H1 (cell line): ENCODE measurements at regions not wholly inside any gene's neighbourhood (a gene's known extent, or its start where the extent isn't known, plus 50 kb on each side); places are given as distances from the start of the nearest gene placed in this dataset.

Experiments used
- EGR1 ChIP-seq: IDR thresholded peaks from 2 replicates; pipeline ENCODE4 v1.6.1; 2011; ENCODE audit warnings: low read depth, low read length, borderline replicate concordance
- JUN ChIP-seq: IDR thresholded peaks from 2 replicates; pipeline ENCODE4 v1.6.1; 2011; ENCODE audit warnings: low read depth, mild to moderate bottlenecking, improper control_type of control experiment, low read length
- KDM4A ChIP-seq: IDR thresholded peaks from one replicate; pipeline ENCODE4 v1.7.1; 2012; ENCODE audit warnings: low read depth, mild to moderate bottlenecking, moderate library complexity, low read length, inconsistent platforms; ENCODE audit not compliant: severe bottlenecking
- NANOG ChIP-seq: IDR thresholded peaks from 2 replicates; pipeline ENCODE4 v1.6.1; 2011; ENCODE audit warnings: low read length, low read depth, mild to moderate bottlenecking, inconsistent platforms; ENCODE audit not compliant: insufficient read depth, poor library complexity, severe bottlenecking
- PHF8 ChIP-seq: fragments of 200-600 bp; sonication (generic); conservative IDR thresholded peaks from 2 replicates; pipeline ENCODE4 v1.7.1; 2012; ENCODE audit warnings: low read depth, mild to moderate bottlenecking, inconsistent platforms, low read length, moderate library complexity
- RBBP5 ChIP-seq: IDR thresholded peaks from 2 replicates; pipeline ENCODE4 v1.7.1; 2012; ENCODE audit warnings: low read depth, mild to moderate bottlenecking, inconsistent platforms, low read length, moderate library complexity, borderline replicate concordance
- SIX5 ChIP-seq: IDR thresholded peaks from 2 replicates; pipeline ENCODE4 v1.6.1; 2011; ENCODE audit warnings: mild to moderate bottlenecking, low read depth, low read length
- SUZ12 ChIP-seq: fragments of 200-600 bp; sonication (generic); IDR thresholded peaks from 2 replicates; pipeline ENCODE4 v1.6.1; 2012; ENCODE audit warnings: mild to moderate bottlenecking, inconsistent platforms, low read length, moderate library complexity, mixed read lengths
- TEAD4 ChIP-seq: IDR thresholded peaks from 2 replicates; pipeline ENCODE4 v1.6.1; 2012; ENCODE audit warnings: low read depth, low read length, inconsistent platforms, mixed read lengths
- TF ChIP-seq, protein P1 (sequence below): fragments of 300-600 bp; sonication (generic); IDR thresholded peaks from 2 replicates; pipeline ENCODE4 v1.7.1; 2012; ENCODE audit warnings: low read length, moderate library complexity, mild to moderate bottlenecking, inconsistent platforms; ENCODE audit not compliant: insufficient replicate concordance

DNA sequence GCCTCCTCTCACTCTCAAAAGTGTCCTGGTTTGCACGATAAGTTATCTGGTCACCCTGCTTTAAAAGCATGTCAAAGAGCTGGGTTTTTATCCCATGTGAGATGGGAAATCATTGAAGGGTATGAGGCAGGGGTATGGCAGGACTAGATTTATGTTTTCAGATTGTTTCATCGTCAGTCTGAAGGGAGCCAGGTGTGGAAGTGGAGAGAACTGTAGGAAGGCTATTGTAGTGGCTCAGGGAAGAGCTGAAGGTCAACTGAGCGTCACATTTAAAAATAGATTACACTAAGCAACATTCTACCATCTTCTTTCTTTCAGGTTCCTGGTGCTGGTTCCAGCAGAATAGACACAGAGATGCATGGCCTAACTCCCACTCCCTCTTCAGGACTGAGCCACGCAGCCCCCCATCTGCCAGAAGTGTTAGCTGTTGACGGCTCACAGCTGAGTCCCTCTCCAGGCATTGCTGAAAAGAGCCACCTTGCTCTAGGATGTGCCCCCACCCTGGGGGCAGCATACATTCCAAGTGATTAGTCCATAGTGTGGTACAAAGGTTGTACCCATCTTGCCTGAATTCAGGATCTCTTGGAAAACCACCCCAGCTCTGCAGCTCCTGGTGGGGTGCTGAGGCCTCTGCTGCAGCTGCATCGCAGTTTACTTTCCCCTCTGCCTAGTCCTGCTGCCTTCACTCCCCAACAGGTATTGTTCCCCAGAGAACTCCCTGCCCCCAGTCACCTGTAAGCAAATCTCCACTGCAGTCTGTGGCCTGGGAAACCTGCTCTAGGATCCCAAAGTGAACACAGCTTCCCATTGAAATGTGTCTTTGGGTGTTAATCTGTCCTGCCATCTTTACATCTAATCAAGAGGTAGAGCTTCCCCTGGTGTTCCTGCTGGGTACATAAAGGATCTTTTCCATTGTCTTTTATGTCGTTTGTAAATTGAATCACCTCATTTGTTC, 79.5 kb upstream of the KLF7 start (continued):
- TF ChIP-seq, protein P1, sequence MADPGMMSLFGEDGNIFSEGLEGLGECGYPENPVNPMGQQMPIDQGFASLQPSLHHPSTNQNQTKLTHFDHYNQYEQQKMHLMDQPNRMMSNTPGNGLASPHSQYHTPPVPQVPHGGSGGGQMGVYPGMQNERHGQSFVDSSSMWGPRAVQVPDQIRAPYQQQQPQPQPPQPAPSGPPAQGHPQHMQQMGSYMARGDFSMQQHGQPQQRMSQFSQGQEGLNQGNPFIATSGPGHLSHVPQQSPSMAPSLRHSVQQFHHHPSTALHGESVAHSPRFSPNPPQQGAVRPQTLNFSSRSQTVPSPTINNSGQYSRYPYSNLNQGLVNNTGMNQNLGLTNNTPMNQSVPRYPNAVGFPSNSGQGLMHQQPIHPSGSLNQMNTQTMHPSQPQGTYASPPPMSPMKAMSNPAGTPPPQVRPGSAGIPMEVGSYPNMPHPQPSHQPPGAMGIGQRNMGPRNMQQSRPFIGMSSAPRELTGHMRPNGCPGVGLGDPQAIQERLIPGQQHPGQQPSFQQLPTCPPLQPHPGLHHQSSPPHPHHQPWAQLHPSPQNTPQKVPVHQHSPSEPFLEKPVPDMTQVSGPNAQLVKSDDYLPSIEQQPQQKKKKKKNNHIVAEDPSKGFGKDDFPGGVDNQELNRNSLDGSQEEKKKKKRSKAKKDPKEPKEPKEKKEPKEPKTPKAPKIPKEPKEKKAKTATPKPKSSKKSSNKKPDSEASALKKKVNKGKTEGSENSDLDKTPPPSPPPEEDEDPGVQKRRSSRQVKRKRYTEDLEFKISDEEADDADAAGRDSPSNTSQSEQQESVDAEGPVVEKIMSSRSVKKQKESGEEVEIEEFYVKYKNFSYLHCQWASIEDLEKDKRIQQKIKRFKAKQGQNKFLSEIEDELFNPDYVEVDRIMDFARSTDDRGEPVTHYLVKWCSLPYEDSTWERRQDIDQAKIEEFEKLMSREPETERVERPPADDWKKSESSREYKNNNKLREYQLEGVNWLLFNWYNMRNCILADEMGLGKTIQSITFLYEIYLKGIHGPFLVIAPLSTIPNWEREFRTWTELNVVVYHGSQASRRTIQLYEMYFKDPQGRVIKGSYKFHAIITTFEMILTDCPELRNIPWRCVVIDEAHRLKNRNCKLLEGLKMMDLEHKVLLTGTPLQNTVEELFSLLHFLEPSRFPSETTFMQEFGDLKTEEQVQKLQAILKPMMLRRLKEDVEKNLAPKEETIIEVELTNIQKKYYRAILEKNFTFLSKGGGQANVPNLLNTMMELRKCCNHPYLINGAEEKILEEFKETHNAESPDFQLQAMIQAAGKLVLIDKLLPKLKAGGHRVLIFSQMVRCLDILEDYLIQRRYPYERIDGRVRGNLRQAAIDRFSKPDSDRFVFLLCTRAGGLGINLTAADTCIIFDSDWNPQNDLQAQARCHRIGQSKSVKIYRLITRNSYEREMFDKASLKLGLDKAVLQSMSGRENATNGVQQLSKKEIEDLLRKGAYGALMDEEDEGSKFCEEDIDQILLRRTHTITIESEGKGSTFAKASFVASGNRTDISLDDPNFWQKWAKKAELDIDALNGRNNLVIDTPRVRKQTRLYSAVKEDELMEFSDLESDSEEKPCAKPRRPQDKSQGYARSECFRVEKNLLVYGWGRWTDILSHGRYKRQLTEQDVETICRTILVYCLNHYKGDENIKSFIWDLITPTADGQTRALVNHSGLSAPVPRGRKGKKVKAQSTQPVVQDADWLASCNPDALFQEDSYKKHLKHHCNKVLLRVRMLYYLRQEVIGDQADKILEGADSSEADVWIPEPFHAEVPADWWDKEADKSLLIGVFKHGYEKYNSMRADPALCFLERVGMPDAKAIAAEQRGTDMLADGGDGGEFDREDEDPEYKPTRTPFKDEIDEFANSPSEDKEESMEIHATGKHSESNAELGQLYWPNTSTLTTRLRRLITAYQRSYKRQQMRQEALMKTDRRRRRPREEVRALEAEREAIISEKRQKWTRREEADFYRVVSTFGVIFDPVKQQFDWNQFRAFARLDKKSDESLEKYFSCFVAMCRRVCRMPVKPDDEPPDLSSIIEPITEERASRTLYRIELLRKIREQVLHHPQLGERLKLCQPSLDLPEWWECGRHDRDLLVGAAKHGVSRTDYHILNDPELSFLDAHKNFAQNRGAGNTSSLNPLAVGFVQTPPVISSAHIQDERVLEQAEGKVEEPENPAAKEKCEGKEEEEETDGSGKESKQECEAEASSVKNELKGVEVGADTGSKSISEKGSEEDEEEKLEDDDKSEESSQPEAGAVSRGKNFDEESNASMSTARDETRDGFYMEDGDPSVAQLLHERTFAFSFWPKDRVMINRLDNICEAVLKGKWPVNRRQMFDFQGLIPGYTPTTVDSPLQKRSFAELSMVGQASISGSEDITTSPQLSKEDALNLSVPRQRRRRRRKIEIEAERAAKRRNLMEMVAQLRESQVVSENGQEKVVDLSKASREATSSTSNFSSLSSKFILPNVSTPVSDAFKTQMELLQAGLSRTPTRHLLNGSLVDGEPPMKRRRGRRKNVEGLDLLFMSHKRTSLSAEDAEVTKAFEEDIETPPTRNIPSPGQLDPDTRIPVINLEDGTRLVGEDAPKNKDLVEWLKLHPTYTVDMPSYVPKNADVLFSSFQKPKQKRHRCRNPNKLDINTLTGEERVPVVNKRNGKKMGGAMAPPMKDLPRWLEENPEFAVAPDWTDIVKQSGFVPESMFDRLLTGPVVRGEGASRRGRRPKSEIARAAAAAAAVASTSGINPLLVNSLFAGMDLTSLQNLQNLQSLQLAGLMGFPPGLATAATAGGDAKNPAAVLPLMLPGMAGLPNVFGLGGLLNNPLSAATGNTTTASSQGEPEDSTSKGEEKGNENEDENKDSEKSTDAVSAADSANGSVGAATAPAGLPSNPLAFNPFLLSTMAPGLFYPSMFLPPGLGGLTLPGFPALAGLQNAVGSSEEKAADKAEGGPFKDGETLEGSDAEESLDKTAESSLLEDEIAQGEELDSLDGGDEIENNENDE = no peak
- no peak for TF ChIP-seq NANOG
- no peak for TF ChIP-seq SIX5
- 0 out of 2 replicates have a peak, but pooled peaks have one; percentile 41 for TF ChIP-seq RBBP5
- no peak for TF ChIP-seq SUZ12
- TF ChIP-seq PHF8 = no peak
- no peak for TF ChIP-seq TEAD4
- TF ChIP-seq EGR1 = no peak
- no peak for TF ChIP-seq KDM4A
- TF ChIP-seq JUN = no peak
